Stimulated activated CD4-positive, alpha-beta T cell treated with anti-CD3 and anti-CD28 coated beads, TNF-alpha, amount 100 ng/mL, for 48 hours (primary cell): ENCODE measurements at regions not wholly inside any gene's neighbourhood (a gene's known extent, or its start where the extent isn't known, plus 50 kb on each side); places are given as distances from the start of the nearest gene placed in this dataset.

Source experiments
- DNase-seq, 3 donors: peaks; one replicate each; pipeline ENCODE4 v3.0.0-alpha.2; 2020; ENCODE audit warnings: low read depth in 3 of 3

DNA sequence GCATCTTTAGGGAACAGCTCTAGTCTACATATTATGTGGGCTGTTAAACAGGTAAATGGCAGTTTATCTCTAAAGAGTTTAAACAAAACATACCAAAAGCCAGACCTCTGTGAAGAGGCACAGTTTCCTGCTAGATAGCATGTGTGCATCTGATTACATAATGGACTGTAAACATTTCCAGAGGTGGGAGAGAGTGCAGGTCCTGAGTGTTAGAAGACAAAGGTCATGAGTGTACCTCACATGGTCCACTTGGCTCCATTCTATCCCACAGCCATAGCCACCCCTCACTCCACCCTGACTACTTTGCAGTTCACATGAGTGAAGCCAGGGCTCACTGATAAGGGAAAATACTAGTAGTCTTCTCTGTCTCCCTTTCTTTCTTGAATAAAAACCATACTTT, 233.4 kb downstream of the MTX2 start:
- DNase-seq: no peak

DNA sequence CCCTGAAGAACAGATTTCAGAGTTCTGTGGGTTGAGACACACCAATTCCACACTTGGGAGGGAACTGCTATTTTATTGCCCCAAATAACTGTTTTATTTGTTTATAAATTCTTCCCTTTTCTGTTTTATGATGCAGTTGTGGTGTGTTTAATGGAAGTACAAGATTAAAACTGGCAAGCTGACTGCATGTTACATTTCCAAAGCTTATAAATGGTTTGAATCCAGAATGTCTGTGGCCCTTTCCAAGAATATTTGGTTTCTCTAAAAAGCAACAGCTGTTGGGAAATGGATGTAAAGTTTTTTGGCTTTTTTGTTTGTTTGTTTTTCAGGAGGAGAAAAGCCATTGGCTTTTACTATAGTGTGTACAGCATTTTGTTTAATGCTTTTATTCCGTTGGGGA, 234.5 kb downstream of the MTX2 start:
- no peak for DNase-seq

DNA sequence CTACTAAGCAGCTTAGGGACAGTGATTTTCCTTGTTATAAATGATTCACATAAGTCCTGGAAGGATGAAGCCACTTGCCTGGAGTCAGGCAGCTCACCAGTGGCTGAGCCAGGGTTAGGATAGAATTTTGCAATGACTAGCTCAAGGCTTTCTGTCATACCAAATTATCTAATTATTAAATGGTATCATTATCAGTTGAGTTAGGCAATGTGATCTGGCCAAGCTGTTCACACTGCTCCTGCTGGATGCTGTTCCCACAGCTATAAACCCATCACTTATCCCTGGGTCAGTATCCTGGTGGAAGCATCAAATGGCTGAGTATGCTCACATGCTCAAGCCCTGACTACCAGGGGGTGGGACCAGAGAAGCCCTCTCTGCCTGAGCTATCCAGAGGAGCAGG, 235.2 kb downstream of the MTX2 start:
- DNase-seq: no peak

DNA sequence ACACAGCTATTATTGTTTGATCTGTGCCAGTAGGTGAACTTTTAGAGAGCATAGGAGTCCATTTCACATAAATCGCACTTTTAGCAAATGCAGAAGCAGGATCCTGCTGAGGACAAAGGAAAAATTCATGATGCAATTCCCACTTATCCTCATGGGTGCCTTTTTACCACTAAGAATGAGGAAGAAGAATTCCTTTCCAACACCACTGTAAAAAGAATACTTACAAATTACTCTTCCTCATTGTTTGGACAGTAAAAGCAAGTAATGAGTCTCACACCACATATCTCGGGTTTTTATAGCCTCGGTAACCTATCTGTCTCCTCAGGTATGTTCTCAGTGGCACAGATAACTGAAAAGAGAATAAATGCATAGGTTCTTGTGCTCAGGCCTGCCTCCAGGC, 238.5 kb downstream of the MTX2 start:
- DNase-seq: no peak

DNA sequence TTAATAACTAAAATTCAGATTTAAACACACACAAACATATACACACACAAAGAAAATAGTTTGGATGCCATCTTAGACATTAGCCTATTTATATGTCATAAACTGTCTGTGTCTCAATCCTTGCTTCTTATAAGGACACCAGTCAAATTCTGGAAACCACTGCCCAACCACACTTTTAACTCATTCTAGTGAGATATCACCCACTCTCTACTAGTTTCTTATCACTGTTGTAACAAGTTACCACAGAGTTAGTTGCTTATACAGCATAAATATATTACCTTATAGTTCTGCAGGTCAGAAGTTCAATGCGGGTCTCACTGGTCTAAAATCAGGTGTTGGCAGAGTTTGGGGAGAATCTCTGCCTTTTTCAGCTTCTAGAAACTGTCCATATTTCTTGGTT, 239.1 kb downstream of the MTX2 start:
- no peak for DNase-seq

DNA sequence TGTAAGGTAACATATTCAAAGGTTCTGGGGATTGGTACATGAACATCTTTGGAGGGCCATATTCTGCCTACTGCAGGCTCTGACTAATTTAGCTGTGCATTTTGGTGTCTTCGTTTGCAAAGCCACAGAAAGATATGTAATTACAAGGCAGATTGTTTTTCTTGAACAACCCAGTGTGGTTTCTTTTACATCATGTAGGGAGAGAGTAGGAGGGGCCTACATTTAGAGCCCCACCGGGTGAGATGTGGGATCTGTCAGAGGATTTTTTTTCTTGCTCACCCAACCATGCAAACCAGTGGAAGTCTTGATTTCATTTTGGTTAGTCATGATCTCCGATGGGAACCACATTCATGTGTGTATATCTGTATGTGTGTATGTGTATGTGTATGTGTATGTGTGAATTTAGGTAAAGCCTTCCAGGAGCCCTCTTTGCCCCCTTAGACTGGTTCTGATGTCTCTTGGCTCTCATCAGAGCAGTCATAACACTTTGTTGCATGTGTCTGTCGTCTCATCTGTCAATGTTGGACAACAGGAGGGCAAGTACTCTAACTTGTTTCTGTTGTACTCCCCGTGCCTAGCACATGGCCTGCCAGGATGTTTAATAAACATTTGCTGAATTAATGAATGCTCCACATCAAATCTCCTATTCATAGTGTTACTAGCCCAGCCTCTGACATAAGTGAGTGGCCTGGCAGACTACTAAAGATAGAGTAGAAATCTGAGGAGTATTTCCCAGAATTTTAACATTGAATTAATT, 239.9 kb downstream of the MTX2 start:
- peak in 1 of 3 donors; percentile 12 for DNase-seq

DNA sequence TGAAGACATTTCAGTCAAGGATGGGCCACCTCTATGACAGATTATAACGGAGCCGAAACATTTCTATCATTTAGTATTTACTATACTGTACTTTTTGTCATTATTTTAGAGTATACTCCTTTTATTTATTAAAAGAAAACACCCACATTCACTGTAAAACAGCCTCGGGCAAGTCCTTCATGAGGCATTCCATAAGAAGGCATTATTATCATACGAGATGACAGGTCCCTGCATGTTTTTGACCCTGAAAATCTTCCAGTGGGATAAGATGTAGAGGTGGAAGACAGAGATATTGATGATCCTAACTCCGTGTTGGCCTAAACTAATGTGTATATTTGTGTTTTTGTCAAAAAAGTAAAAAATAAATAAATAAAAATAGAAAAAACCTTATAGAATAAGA, 245.0 kb downstream of the MTX2 start:
- no peak for DNase-seq

DNA sequence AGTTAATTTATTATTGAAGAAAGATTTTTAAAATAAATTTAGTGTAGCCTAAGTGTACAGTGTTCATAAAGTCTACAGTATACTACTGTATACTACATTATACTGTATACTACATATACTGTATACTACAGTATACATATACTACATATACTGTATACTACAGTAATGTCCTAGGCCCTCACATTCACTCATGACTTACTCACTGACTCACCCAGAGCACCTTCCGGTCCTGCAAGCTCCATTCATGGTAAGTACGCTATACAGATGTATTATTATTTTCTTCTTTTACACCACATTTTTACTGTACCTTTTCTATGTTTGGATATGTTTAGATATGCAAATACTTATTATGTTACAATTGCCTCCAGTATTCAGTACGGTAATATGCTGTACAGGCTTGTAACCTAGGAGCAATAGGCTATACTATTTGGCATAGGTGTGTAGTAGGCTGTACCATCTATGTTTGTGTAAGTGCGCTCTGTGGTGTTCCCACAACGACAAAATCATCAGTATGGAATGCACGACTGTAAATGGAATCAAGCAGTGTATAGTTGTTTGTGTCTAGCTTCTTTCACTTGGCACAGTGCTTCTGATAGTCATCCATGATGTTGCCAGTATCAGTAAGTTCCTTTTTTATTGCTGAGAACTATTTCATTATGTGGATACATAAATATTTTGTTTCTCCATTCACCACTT, 245.7 kb downstream of the MTX2 start:
- DNase-seq: no peak

DNA sequence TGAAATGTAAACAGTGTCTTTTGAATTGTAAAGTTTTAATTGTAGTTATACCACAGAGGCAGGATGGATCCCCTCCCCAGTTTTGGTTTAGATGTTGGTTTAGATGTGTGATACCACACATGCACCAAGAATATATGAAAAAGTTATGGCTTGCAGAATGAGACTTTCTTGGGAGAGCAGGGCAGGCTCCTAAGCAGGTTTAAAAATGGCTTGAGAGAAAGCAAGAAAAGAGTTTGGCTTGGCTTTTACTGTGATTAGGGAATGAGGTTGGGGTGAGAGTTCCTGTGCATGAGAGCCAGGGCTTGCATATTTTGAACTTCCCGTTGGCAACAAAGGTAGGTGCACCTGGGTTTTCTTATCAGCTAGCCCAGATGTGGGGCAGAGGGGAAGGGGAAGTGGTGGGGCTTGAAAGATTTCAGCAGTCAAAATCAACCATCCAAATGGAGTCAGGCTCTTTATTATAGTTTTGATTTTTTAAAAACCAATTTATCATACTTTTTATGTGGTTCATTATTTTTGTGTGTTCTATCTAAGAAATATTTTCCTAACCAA, 246.9 kb downstream of the MTX2 start:
- no peak for DNase-seq

DNA sequence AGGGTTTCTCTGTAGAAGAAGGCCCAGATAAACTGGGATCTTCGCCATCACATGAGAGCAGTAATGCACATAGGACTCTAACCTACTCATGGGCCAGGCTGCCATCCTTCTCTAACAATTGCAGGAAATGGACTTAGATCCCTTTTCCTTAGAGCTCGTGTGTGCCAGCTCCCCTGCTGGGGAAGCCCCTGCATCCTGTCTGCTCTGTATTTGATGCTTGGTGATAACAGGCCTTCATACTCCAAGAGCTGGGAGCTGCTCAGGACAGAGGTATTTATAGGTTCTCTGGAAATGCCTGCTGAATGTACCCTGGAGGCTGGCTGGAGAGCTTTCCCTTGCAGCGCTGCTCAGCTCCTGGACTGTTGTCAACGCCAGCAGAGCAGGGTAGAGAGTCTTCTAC, 249.6 kb downstream of the MTX2 start:
- no peak for DNase-seq

DNA sequence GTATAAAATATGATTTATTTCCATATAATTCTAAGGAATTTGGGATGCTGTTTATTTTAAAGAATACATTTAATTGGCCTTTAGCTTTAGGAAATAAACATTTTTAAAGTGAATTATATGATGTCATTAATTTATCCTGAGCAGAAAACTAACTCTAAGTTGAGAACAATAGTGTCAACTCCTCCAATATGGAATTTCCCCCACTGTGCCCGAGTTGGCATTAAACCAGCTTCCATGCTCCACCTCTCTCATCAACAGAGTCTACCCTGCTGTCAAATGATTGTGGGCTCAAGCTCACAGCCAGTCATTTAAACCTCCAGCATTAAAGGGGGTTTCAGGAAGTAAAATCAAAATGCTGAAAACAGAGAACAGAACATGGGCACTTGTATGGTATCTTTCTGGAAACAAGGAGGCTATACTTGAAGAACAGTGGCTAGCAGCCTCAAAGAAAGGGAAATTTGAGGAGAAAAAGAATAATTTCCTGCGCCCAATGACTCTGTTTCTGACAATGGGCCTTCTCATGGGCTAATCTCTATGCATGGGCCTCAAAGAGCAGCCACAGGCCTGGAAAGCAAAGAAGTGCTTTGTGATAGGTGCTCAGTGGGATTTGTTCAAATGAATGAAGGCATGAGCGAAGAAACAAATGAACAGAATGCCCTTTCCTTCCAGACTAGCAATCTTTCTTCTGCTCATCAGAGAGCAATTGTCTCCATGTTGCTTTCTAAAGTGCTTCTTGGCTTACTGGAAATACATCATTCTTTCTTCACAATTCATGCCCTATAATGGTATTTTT, 252.8 kb downstream of the MTX2 start:
- no peak for DNase-seq

DNA sequence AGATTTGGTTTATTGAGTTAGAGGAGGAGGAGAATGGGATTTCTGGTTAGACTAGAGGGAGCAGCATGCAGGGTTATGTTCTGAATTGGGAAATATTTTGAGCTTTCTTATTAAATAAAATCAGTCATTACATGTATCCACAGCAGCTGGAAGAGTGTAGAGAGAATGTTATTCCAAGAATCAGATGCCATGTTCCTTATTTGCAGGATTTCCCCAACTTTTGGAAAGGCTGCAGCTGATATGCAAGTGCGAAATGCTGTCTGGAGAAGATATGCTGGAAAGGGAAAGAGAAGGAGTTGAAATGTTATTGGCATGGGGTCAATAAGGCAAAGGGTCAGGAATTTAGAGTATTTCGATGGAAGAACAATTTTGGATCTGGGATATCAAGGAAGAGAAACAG, 255.8 kb downstream of the MTX2 start:
- no peak for DNase-seq

DNA sequence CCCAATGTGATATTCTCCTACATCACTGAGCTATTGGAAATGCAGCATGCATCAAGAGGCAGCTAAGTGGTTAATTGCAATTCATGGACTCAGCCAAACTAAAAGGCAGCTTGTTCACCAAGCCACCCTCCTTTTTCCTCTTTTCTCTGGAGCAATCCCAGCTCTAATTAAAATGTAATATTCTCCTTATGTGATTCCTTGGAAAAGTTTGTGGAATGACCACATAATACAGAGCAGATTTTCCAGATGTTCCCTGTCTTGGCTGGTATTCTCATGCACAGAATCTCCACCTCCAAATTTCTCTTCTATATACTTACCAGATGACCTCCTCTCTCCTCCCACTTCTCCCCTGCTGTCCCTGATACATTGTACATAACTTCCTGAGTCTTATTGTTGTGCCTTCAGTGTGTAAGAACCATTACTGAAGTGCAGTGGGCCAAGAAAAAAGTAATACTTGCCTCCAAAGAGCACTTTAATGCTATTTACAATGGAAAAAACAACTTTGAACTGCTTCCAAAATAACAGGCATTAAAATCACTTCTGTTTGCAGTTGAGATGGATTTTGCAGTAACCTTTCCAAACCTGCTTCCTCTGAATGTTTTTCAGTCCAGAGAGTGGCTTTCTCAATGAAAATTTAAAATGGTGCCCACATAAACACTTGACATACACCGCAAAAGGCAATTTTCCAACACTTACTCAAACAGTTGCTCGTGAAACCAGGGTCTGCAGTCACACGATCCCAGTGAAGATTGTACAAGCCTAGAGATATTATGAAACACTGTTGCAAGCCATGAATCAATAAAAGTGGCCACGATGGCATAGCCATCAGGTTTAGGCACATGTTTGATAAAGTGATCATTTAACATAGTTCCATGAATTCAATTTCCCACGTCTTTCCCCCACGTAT, 258.0 kb downstream of the MTX2 start:
- no peak for DNase-seq

DNA sequence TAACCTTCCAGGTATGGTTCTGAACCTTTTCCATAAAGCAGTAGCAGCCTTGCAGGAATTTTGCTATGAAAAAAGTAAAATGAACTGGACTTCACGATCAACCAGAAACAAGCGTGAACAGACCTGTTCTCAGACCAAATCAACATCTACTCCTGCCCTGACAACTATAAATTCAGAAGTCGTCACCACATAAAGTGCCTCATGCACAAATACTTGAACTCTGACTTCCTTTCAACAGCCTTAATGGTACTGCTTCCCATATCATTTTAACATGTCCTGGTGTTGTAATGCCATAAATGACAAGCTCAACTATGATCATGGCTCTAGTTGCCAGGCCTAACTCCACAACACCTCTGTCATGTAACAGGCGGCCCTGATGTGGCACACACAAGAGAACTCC, 262.4 kb downstream of the MTX2 start:
- no peak for DNase-seq

DNA sequence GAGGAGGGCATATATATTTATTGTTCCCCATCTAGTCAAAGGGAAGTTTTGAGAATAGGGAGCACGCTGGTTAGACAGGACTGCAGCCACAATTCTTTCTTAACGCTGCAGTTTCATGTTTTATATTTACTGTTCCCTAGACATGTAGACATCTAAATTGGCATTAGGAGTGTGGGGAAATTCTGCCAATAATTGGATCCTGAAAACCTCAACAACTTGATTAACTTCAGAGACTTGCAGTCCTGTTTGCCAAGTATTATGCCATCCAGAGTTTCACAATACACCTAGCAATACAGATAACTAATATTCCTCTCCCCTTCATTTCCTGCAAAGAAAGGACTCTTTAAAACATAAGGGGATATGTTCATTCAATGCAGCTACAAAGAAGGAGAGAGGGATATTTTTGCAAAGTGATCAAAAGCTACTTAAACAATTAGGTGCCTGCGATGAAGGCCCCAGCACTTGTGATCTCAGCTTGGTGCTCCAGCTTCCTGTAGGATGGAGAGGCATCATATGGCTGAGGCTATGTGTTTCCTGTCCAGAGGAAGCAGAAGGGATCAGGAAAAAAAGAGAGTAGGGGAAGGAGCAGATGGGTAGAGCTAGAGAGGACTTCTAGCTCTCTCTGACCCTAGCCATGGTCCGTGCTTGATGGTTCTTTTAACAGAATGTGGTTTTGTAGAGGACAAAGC, 264.4 kb downstream of the MTX2 start:
- DNase-seq: no peak

DNA sequence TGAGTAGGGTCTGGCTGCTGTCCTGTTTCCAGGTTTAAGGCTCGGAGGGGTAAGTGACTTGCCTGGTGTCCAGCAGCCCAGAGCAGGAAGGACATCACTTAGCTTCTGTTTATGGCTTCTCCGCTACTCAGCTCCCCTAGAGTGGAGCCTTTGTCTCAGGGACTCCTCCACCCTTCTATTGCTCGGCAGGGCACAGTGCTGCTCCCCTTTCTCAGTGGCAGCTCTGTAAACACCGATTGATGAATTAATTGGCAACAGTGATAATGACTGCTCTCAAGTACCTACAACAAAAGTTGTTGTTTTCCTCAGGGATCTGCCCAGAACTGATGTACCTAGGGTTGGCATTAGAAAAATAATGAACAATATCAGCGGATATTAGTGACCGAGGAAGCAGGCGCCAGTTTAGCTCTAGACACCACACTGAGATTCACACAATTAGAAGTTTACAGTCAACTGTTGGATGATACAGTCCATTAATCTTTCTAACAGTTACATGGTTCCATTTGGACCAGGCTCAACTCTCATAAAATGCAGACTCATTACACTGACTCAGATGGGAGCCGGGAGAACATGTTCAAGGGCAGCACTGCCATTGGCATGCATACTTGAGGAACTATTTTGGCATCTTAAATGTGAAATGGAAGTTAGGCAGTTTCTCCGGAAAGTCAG, 265.7 kb downstream of the MTX2 start:
- DNase-seq: no peak

DNA sequence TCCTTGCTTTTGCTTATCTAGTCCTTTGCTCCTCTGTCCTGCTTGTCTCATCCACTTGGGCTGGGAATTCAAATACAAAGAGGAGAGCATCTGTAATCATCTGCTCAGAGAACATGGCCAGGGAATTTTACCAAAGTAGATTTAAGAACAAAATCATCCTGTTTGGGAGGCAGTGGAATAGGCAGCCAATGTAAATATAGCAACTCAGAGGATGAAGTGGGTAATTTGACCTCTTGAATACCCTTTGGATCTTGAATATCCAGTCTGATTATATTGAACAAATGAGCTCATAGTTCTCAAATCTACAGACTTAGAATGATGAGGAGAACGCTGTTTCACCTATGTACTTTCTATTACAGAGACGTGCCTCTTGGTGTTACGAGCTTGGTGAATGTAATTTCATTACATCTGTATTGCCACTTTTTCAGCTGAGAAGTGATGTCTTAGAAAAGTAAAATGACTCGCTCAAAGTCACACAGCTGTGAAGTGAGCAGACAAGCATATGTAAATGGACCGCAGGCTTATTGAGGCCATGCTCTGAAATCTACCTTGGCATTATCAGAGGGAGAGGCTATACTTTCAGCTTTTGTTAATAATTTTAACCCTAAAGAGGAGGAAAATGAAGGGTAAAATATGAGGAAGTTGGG, 266.3 kb downstream of the MTX2 start:
- DNase-seq: no peak

DNA sequence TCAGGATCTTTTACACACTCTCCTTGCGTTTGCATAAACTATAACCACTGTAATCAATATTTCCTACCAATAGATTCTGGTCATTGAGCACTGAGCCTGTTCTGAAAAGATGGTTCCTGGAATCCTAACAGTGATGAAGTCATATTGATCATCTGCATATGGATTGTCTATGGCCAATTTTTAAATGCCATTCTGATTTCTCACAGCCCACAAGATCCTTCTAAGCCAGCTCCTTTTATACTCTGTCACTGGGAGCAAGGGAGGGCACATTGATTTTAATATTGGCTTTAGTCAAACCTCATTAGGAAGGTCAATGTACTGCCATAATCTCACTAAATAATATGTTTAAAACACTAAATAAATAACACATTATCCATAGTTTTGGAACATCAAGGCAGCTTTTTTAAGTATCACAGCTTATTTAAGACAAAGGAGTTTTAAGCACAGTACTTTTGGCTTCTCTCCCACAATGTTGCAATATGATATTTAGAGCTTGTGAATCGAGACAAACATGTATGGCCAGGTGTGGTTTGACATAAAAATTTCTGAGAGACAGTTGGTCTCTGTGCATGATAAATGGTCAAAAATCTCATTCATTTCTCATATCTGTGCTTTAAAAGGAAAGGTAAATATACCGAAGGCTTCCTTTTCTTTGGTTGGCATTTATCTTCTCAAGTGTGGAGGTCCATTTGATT, 267.3 kb downstream of the MTX2 start:
- DNase-seq: no peak

DNA sequence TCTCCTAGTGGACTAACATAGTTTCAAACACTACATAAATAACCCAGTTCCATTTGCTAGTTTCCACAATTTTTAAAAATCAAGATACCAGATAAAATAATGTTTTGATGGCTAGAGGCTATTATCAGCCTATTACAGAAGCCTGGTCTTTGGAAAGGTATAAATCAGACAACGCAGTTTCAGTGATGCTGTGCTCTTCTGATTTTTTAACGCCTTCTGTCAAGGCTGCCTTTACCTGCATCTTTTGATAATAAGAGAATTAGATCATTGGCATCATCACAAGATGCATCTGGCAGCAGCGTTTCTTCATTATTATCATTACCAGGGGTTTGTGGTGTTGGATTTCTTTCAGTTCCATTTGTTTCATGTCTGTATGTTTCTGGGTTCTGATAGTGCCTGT, 268.7 kb downstream of the MTX2 start:
- DNase-seq: no peak
